Ovary (tissue), 3 donors: ENCODE measurements at regions not wholly inside any gene's neighbourhood (a gene's known extent, or its start where the extent isn't known, plus 50 kb on each side); places are given as distances from the start of the nearest gene placed in this dataset.

Source experiments
- POLR2A ChIP-seq: fragments of 450-650 bp; IDR thresholded peaks from one replicate; pipeline ENCODE4 v1.6.1; 2017; ENCODE audit warnings: antibody characterized with exemption, mild to moderate bottlenecking, moderate library complexity
- TF ChIP-seq, protein P1 (sequence below), 3 donors: fragments of 450-650 bp in 2 of 3; fragments of 200-600 bp in 1 of 3; IDR thresholded peaks; one replicate each; pipeline versions ENCODE4 v1.5.1 to v1.8.0; 2016 to 2022; ENCODE audit warnings: antibody characterized with exemption in 3 of 3, mild to moderate bottlenecking in 1 of 3
- donor health status: DM: no; HTN: no; CAD: no.

DNA sequence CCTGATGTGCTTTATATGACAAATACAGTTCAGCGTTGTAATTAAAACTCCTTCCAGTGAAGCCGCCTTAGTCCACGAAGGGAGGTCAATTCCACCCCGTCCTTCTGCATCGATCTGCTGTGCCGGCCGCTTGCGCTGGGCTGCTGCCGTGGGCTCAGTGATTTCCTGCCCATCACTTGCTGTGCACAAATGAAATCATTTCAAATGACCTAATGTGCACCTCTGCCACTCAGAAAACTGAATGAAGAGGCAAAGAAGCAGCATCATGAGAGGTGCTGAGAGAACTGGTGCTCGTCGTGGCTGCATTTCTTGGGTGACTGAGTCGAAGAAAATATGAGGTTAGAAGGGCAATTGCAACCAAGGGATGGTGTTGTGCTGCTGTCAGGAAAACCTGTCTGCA is 144.3 kb upstream of the SYT6 start:
- TF ChIP-seq, protein P1, sequence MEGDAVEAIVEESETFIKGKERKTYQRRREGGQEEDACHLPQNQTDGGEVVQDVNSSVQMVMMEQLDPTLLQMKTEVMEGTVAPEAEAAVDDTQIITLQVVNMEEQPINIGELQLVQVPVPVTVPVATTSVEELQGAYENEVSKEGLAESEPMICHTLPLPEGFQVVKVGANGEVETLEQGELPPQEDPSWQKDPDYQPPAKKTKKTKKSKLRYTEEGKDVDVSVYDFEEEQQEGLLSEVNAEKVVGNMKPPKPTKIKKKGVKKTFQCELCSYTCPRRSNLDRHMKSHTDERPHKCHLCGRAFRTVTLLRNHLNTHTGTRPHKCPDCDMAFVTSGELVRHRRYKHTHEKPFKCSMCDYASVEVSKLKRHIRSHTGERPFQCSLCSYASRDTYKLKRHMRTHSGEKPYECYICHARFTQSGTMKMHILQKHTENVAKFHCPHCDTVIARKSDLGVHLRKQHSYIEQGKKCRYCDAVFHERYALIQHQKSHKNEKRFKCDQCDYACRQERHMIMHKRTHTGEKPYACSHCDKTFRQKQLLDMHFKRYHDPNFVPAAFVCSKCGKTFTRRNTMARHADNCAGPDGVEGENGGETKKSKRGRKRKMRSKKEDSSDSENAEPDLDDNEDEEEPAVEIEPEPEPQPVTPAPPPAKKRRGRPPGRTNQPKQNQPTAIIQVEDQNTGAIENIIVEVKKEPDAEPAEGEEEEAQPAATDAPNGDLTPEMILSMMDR (IDR thresholded peaks at IDR 0.05) = no peak
- no peak for TF ChIP-seq POLR2A
